Osteocyte (in vitro differentiated cells): ENCODE measurements at regions not wholly inside any gene's neighbourhood (a gene's known extent, or its start where the extent isn't known, plus 50 kb on each side); places are given as distances from the start of the nearest gene placed in this dataset.

ENCODE experiments used
- DNase-seq: peaks from one replicate; pipeline ENCODE4 v3.0.0; 2021; ENCODE audit warnings: mixed read lengths; ENCODE audit not compliant: unreplicated experiment; ENCODE audit errors: extremely low spot score
- H3K27ac Mint-ChIP-seq: one replicate; pipeline ENCODE4 v1.8.0; 2021; ENCODE audit warnings: mild to moderate bottlenecking, mixed read lengths; ENCODE audit not compliant: unreplicated experiment
- H3K27me3 Mint-ChIP-seq: one replicate; pipeline ENCODE4 v1.8.0; 2021; ENCODE audit warnings: mixed read lengths; ENCODE audit not compliant: unreplicated experiment
- H3K36me3 Mint-ChIP-seq: one replicate; pipeline ENCODE4 v1.8.0; 2021; ENCODE audit warnings: mixed read lengths; ENCODE audit not compliant: unreplicated experiment
- H3K4me1 Mint-ChIP-seq: one replicate; pipeline ENCODE4 v1.8.0; 2021; ENCODE audit warnings: mixed read lengths; ENCODE audit not compliant: unreplicated experiment
- H3K4me3 Mint-ChIP-seq: one replicate; pipeline ENCODE4 v1.8.0; 2021; ENCODE audit warnings: mild to moderate bottlenecking, moderate library complexity, mixed read lengths; ENCODE audit not compliant: unreplicated experiment
- H3K9me3 Mint-ChIP-seq: one replicate; pipeline ENCODE4 v1.8.0; 2021; ENCODE audit warnings: mixed read lengths; ENCODE audit not compliant: unreplicated experiment
- CTCF ChIP-seq: fragments of 200-600 bp; sonication (generic); IDR thresholded peaks from 2 replicates; pipeline ENCODE4 v1.5.0; 2021; ENCODE audit warnings: antibody characterized with exemption, mild to moderate bottlenecking, moderate library complexity

GRCh38 chr2:19209575-19210341, 148.7 kb downstream of the OSR1 start:
- DNase-seq: no peak
- Mint-ChIP-seq H3K4me3 (no peak overlapping the region), H3K27ac (no peak overlapping the region), H3K36me3 (no peaks in the 10 kb centered on the region), H3K27me3 (no peaks in the 10 kb centered on the region), H3K4me1 (peaks cover 12% of the 10 kb centered on the region), H3K9me3 (no peaks in the 10 kb centered on the region)
- TF ChIP-seq CTCF: no peak

GRCh38 chr2:19208479-19209199, 149.8 kb downstream of the OSR1 start:
- Mint-ChIP-seq H3K27ac (no peak overlapping the region), H3K36me3 (no peaks in the 10 kb centered on the region), H3K4me1 (peaks cover 12% of the 10 kb centered on the region), H3K4me3 (no peak overlapping the region), H3K27me3 (no peaks in the 10 kb centered on the region), H3K9me3 (no peaks in the 10 kb centered on the region)
- DNase-seq: no peak
- no peak for TF ChIP-seq CTCF

- no peaks in the 10 kb centered on the region for H3K36me3 Mint-ChIP-seq
- no peak overlapping the region for H3K27ac Mint-ChIP-seq
- H3K27me3 Mint-ChIP-seq: no peaks in the 10 kb centered on the region
- no peak overlapping the region for H3K4me3 Mint-ChIP-seq
- DNase-seq: no peak
- no peaks in the 10 kb centered on the region for H3K9me3 Mint-ChIP-seq
- H3K4me1 Mint-ChIP-seq: peaks cover 12% of the 10 kb centered on the region
- no peak for TF ChIP-seq CTCF
Measured at GRCh38 chr2:19207452-19207851, 151.0 kb downstream of the OSR1 start.

GRCh38 chr2:19205983-19206533, 152.4 kb downstream of the OSR1 start:
- H3K27me3 Mint-ChIP-seq: no peaks in the 10 kb centered on the region
- H3K4me3 Mint-ChIP-seq: no peak overlapping the region
- no peak overlapping the region for H3K27ac Mint-ChIP-seq
- no peaks in the 10 kb centered on the region for H3K36me3 Mint-ChIP-seq
- no peak for DNase-seq
- H3K9me3 Mint-ChIP-seq: no peaks in the 10 kb centered on the region
- peaks cover 12% of the 10 kb centered on the region for H3K4me1 Mint-ChIP-seq
- no peak for TF ChIP-seq CTCF

- Mint-ChIP-seq H3K27ac (no peak overlapping the region), H3K27me3 (no peaks in the 10 kb centered on the region), H3K36me3 (no peaks in the 10 kb centered on the region), H3K4me1 (peaks cover 5% of the 10 kb centered on the region), H3K9me3 (no peaks in the 10 kb centered on the region), H3K4me3 (no peak overlapping the region)
- no peak for TF ChIP-seq CTCF
- DNase-seq: no peak
Measured at GRCh38 chr2:19203866-19204265, 154.6 kb downstream of the OSR1 start.
